ENCODE measurements at regions not wholly inside any gene's neighbourhood (a gene's known extent, or its start where the extent isn't known, plus 50 kb on each side); places are given as distances from the start of the nearest gene placed in this dataset.

- Histone ChIP-seq H2BK15ac (ENCODE audit: low read depth, low read length) (peak overlapping the region; percentile 83; the same call in 1 of the 2 replicates), H3K9ac (ENCODE audit: extremely low read depth, insufficient read length, low read length) (no peak overlapping the region), H3K18ac (ENCODE audit: insufficient read length, low read depth, low read length) (no peak overlapping the region), H3K14ac (ENCODE audit: insufficient read depth, low read length) (no peak overlapping the region; the same call in 1 of the 2 replicates), H2AFZ (ENCODE audit: low read length) (no peak overlapping the region), H4K20me1 (ENCODE audit: control insufficient read depth, insufficient read depth, insufficient read length) (no peaks in the 10 kb centered on the region), H2AK5ac (ENCODE audit: insufficient read length, low read length) (no peak overlapping the region), H3K56ac (ENCODE audit: insufficient read length, low read depth, low read length) (no peak overlapping the region), H3K4me1 (ENCODE audit: insufficient read depth, low read length) (no peaks in the 10 kb centered on the region; the same call in 1 of the 2 replicates), H3K9me3 (ENCODE audit: control insufficient read depth, low read depth, low read length) (no peaks in the 10 kb centered on the region), H3K4me2 (ENCODE audit: insufficient read depth, insufficient read length, low read length) (no peak overlapping the region), H2BK5ac (ENCODE audit: insufficient read length, low read length) (no peak overlapping the region), H3K23me2 (ENCODE audit: insufficient read length, low read depth, low read length, poor library complexity, severe bottlenecking) (no peaks in the 10 kb centered on the region), H4K8ac (replicated peaks; ENCODE audit: insufficient read length, low read depth, low read length) (no peak overlapping the region), H2BK20ac (ENCODE audit: low read depth, low read length, poor library complexity, severe bottlenecking) (no peak overlapping the region), H3K79me2 (ENCODE audit: insufficient read depth, low read length) (no peaks in the 10 kb centered on the region), H3K79me1 (ENCODE audit: insufficient read depth, low read depth, low read length, poor library complexity, severe bottlenecking) (no peaks in the 10 kb centered on the region), H4K91ac (ENCODE audit: insufficient read length, low read depth, low read length) (no peak overlapping the region), H3K27me3 (ENCODE audit: insufficient read depth, low read length) (no peaks in the 10 kb centered on the region), H4K5ac (ENCODE audit: insufficient read length, low read depth, low read length) (no peak overlapping the region), H3K23ac (ENCODE audit: insufficient read length, low read depth, low read length) (no peak overlapping the region), H2BK120ac (ENCODE audit: low read depth, low read length, poor library complexity, severe bottlenecking) (no peak overlapping the region), H3K4ac (ENCODE audit: low read depth, low read length) (no peak overlapping the region), H2BK12ac (ENCODE audit: insufficient read length, low read depth, low read length) (no peak overlapping the region), H3K27ac (ENCODE audit: insufficient read length, low read depth, low read length) (no peak overlapping the region), H3T11ph (ENCODE audit: low read length) (no peak overlapping the region)
- DNase-seq: no peak
- no peak for TF ChIP-seq CTCF (conservative IDR thresholded peaks at IDR 0.05)
- Mint-ChIP-seq H3K27ac (0 out of 7 replicates have a peak overlapping the region, but pooled peaks of 1 of the 3 experiments have one; percentile 68), H3K9me3 (no peaks in the 10 kb centered on the region), H3K4me1 (peaks cover 18 to 26% of the 10 kb centered on the region in 2 experiments), H3K36me3 (ENCODE audit: insufficient read depth in 1 of 3, low read depth in 3 of 3) (no peaks in the 10 kb centered on the region), H3K27me3 (ENCODE audit: low read depth) (no peaks in the 10 kb centered on the region), H3K4me3 (no peak overlapping the region)
- WGBS (ENCODE audit: extremely low coverage, insufficient read length, low lambda C conversion rate): no CpG with 5 or more reads among the region's 10 CpGs
Observed at GRCh38 chr9:88782931-88783710, 208.1 kb upstream of the S1PR3 start.

Data from H9 (cell line).